NCI-H1417 (cell line): ENCODE measurements at regions not wholly inside any gene's neighbourhood (a gene's known extent, or its start where the extent isn't known, plus 50 kb on each side); places are given as distances from the start of the nearest gene placed in this dataset.
"Not testable (repeated sequence)": the region's sequence is repeated elsewhere in the genome, so short reads cannot be mapped to it uniquely, and the experiment has no call there.

Experiments used
- DNase-seq, 3 experiments: peaks; one replicate each; lab custom pipeline; 2025; lab: John Stamatoyannopoulos, UW

DNA sequence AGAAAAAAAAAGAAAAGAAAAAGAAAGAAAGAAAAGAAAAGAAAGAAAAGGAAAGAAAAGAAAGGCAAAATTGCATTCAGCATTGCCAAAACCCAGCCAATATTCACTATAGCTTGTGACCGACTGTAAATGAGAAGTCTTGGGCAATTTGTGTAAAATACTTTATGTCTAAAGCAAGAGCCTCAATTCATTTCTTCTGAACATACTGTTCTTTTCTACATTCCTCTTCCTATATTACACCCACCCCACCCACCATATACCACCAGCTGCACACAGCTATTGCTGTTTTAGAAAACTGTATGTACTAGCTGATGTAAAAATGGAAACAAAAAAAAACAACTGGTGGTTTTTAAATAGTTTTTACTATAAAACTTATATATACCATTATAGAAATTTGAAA, 156.9 kb upstream of the TTC29 start:
- DNase-seq: no peak

DNA sequence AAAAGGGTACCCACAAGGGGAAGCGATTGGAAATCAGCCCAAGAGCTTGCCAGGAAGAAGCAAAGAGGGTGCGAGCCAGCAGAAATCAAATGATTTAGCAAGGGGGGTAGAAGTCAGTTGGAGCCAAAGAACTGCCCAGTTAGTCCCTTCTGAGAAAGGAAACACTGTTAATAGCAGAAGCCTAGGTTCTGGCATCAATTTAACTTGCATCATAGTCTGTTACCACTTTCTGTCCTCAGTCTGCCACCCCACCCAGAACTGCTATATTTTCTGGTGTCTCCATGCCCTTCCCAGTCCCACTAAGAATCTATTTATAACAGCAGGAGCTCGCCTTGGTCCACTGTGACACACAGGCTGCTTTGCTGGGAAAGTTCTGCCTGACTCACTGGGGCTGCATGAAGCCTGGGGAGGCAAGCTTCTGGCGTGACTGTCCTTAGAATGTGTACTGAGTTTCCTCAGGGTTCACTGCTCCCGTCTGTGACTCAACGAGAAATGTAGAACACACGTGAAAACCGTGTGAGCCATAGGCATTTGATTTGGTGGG, 157.8 kb upstream of the TTC29 start:
- no peak for DNase-seq

DNA sequence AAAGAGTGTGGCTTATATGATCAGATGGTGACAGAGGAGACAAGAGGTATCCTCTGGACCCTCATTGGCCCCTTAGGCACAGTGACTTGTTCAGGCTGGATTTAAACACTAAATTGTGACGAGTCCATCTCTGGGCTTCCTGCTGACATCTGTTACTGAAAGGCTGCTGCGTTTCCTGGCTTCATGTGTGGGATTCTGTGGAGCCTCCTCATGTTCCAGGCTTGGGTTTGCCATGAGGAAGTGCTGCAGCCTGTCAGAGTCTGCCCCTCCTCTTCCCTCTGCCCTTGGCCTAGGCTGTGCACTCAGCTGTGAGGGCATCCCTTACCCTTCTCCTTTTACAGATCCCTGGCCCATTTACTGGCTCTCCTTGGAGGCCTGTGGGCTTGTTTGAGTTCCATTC, 159.1 kb upstream of the TTC29 start:
- DNase-seq: no peak

DNA sequence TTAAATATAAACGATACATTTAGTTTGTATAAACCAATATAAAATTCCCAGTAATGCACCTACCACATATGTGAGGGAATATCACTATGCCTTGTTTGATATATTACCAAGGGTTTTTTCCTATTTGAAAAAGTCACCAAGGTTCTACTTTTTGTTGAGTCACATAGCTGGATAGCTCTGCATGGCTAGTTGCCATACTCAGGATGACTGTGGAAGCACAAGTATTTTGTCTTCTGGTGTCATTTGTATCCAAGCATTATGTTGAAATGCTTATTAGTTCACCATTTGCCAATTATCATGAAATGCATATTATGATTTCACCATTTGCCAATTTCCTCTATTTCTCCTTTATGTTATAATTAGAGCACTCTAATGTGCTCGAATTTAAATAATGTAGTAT, 162.7 kb upstream of the TTC29 start:
- no peak for DNase-seq

DNA sequence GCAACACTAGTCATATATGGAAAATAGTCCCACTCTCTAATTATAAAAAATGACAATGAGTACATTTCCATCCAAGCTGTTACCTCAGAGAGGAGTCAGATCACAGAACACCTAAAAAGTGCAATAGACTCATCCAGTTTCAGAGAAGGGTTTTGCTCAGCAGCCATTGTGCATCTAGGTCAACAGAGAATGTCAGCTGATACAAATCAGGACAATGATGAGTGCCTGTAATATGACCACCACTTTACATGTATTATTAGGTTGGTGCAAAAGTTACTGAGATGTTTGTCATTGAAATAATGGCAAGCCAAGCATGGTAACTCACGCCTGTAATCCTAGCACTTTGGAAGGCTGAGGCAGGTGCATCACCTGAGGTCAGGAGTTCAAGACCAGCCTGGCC, 164.1 kb upstream of the TTC29 start:
- peak in 1 of 3 experiments; percentile 28 for DNase-seq

DNA sequence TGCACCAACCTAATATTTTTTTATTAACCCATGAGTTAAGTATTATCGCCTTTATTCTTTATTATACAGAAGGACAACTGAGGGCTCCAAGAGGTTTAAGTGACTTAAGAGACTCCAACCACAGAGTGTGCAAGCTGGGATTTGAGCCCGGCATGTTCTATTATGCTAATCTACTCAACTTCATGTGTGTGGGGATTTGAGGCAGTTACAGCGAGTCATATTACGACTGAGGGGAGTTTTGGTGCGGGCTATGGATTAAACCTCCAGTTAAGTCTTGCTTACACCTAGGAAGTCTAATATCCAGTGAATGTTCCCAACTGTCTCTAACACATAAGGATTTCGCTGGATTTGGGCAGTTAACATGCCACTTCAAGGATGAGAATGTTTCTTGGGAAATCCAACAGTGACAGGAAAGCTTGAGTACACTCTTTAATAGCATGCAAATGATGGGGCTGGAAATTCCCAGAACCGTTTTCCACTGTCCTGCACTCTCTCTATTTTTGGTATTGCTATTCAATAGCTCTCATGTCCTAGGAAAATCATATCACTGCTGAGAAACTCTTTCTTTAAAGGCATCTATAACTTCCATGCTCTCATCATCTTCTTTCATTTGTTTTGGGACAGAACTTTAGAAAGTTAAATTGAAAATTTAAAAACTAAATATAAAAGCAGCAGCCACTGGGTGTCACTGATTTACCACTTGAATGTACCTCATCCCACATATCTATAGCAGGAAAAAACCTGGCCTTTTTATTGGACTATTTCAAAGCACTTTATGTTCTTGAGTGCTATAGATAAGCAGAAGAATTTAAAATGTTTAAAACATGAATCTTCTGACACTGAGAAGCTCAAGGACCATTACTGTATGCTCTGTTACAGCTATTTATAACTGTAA, 165.1 kb upstream of the TTC29 start:
- no peak for DNase-seq

DNA sequence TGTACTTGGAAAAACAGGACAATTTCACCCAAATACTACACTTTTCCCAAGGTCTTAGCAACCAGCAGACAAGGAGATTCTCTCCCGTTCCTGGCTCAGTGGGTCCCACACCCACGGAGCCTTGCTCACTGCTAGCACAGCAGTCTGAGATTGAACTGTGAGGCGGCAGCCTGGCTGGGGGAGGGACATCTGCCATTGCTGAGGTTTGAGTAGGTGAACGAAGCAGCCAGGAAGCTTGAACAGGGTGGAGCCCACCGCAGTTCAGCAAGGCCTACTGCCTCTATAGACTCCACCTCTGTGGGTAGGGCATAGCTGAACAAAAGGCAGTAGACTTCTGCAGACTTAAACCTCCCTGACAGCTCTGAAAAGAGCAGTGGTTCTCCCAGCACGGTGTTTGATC, 166.5 kb upstream of the TTC29 start:
- not testable (repeated sequence) for DNase-seq

DNA sequence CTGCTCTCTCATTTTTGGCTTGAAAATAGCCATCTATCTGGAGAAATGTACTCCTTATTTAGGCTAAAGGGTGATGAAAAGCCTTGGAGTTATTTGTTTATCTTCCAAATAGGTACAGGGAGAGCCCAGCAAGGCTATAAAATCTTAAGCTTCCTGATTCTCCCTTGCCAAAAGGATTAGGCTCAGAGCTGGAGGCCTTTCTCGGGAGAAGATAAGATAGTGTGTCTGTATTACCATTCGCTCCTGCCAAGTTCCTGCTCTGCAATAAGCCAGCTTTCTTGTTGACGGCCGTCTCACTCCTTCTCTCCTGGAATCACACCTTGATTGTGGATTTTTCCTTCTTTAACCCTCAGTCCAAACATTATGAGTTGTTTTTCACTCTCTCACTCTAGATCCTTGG, 171.8 kb upstream of the TTC29 start:
- no peak for DNase-seq

DNA sequence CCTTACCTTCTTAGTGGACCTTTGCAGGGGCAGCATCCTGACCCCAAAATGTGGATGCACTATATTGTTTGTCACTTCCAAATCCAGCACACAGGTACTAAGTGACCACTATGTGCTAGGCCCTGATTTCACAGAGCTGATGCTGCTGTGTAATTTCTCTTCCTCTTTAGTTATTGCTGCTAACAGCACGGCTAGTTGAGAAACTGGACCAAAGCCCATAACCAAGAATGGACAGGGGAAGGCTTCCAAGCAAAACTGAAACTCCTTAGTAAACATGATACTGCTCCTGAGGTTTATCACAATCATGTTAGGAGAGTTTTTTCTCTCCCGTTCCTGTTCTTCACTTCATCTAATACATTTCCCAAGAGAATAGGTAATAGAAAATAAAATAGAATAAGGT, 172.9 kb upstream of the TTC29 start:
- no peak for DNase-seq

DNA sequence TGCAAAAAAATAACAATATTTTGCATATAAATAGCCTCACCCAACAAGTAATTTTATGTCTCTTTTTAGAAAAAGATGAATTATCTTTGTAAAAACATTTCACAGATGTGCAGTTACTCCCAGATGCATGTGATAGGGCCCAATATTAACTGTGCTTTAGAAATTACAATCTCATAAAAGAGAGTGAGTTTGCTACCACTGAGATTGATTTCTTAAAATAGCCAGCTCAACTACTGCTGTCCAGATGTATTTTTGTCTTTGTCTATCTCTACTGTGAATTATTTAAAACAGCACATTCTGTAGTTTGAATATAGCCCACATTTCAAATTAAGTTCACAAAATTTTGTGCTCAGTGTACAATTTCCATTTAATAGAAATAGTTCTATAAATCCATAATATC, 177.0 kb upstream of the TTC29 start:
- DNase-seq: no peak

DNA sequence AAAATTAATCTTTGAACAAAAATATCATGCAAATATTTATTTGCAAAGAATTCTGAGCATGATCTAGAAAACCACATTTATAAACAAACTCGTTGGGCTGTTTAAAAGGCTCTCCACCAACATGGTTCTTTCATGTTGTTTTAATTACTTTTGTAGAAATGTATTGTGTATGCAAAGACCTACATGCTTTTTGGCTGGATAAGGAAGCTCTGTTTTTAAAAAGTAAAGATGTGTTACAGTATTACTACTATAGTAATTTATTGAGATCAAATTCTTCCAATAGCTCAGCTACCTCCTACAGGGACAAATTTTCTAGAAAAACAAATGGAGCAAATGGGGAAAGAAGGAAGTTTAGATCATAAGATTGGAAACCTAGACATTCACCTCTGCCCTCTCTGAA, 177.5 kb upstream of the TTC29 start:
- DNase-seq: no peak

DNA sequence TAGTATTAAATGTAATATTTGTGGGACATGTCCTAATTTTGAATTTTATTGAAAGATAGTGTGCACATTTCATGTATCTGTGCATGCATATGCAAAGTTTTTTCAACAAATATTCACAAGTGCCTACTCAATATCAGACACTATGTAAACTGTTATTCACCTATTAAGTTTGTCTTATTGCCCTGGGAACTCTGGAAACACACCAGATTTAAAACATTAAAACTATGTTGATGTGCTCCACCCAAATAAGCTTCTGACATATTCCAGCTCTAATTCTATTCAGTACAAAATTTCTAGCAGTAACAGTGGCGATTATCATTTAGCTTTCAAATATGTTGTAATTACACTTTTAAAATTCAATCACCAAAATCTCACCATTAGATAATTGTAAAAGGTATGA, 183.1 kb upstream of the TTC29 start:
- no peak for DNase-seq

DNA sequence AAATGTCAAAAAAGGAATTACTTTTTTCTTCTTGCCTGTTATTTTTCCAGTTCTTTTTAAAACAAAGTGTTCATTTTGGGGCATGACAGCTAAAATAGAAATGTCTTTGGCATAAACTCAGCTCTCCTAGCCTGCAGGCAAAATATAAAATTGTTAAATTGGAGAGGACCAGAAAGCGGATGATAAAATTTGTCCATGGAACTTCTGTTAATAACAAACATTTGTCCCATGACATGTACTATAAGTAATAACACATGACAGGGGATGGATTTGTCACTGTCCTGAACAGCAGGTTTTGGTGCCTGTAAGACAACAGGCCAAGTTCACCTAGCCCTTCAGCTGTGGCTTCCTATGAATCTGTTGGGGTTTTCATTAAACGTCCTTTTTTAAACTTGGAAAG, 184.0 kb upstream of the TTC29 start:
- DNase-seq: no peak

DNA sequence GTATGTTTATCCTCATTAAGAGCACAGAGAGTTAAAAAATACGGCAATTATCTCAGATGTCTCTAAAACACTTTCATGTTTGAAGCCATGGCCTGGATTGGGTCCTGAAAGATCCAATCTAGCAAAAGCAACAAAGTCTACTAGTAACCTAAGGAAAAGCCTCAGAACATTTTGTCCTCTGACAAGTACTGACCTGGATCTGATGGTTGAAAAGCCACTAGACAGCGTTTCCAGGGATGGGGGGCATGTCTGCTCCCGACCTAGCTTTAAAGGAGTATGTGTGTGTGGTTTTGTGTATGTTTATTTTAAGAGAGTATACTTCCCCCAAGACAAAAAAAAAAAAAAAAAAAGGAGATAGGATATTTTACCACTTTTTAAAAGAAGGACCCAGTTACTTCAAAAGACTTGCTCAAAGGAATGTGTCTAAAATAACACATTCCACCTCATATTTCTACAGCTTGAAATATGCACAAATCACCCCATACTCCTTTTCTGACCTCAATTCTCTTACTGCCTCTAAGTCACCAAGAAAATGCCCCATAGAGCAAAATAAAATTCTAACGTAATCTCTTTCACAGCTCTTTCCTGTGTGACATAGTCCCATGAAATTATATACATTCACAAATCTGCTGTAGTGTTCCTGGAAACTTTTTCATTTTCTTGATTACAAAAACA, 189.0 kb upstream of the TTC29 start:
- no peak for DNase-seq

DNA sequence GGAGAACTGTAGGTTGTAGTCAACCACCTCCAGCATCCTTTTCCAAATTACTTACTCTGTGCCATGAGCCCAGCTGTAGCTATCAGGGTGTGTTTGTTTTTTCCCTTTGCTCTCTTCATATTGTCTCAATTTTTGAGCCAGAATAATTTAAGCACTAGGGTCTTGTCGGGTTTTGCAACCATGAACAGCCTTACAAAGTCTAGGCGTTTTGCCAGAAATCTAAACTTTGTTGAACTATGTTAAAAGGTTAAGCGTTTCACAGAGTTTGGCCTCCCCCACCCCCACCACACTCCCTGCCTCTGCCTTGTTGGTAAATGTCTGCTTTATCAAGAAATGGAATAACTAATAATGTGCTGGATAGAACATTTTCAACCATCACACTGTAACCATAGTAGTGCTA, 190.6 kb upstream of the TTC29 start:
- DNase-seq: no peak

DNA sequence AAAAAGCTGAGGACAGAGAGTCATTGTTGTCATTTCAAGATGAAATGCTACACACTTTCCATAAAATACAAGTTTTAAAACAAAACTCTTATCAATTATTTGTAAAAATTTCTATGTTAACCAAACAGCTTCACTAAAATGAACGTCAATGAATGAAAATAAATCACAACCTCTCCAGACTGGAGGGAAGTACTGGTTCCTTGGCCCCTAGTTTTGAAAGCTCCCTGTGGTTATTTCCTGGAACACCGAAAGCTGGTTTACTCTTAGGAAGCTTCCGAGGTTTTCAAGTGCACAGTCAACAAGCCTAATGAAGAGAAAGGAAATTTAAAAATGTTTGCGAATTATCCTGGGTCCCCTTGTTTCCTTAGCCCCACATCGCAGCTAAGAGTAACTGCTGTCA, 191.1 kb upstream of the TTC29 start:
- DNase-seq: no peak

DNA sequence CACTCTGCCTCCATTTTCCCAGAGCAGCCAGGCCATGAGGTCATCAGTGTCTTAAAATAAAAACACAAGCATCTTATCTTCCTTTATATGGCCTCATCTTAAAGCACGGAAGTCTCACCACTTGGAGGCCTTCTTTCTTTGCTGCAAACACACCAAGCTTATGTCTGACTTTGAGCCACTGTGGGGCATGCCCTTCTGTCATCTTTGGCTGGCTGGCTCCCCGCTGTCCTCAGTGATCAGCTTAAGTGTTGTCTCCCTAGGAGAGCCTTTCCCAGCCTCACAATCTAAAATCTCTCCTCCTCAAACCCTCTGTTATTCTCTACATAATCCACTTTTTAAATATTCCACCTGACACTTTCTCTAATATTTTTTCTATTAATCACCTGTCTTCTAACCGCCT, 191.6 kb upstream of the TTC29 start:
- no peak for DNase-seq

DNA sequence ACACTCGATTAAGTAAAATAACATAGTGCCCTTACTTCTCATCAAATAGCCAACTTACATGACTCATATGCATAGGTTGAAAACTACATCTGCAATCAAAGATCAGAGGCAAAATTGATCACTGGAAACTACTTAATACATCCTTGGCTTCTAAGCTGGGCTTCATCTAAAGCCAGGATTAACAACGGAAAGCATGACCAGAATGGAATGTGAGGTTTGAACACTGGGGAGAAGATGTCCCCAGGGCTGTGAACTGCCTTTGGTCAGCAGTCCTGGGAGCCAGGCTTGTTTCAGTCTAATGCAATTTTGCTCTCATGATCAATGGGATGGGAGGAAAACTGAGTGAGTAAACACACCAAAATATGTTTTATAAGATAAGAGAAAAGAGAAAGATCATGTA, 192.5 kb upstream of the TTC29 start:
- DNase-seq: no peak

DNA sequence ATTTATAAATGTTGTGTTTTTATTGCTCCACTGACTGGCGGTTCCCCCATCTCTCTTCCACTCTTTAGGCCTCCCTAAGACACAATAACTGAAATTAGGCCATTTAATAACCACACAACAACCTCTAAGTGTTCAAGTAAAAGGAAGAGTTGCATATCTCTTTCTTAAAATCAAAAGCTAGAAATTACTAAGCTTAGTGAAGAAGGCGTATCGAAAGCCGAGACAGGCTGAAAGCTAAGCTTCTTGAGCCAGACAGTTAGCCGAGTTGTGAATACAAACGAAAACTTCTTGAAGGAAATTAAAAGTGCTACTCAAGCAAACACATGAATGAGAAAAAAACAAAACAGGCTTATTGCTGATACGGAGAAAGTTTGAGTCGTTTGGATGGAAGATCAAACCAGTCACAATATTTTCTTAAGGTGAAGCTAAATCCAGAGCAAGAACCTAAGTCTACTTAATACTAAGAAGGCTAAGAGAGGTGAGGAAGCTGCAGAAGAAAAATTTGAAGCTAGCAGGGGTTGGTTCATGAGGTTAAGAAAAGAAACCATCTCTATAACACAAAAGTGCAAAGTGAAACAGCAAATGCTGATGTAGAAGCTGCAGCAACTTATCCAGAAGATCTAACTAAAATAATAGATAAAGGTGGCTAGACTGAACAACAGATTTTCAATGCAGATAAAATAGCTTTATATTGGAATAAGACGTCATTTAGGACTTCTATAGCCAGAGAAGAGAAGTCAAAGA, 194.0 kb upstream of the TTC29 start:
- DNase-seq: no peak

DNA sequence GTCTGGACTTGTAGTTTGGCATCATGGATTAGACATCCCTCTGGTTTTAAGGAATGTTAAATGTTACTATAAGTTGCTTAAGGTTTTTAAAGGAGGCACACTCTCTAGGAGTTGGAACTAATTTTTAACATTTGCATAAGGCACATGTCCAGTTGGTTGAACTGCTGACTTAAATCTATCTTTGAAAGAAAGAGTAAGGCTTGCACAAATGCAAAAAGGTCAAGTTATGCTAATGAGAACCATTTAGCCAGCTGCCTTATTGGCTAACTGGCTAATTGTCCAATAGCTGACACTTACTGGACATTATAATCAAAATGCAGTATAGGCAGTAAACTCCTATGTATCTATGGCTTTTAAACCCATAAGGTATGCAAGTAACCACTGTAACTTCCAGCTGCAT, 206.1 kb upstream of the TTC29 start:
- no peak for DNase-seq

DNA sequence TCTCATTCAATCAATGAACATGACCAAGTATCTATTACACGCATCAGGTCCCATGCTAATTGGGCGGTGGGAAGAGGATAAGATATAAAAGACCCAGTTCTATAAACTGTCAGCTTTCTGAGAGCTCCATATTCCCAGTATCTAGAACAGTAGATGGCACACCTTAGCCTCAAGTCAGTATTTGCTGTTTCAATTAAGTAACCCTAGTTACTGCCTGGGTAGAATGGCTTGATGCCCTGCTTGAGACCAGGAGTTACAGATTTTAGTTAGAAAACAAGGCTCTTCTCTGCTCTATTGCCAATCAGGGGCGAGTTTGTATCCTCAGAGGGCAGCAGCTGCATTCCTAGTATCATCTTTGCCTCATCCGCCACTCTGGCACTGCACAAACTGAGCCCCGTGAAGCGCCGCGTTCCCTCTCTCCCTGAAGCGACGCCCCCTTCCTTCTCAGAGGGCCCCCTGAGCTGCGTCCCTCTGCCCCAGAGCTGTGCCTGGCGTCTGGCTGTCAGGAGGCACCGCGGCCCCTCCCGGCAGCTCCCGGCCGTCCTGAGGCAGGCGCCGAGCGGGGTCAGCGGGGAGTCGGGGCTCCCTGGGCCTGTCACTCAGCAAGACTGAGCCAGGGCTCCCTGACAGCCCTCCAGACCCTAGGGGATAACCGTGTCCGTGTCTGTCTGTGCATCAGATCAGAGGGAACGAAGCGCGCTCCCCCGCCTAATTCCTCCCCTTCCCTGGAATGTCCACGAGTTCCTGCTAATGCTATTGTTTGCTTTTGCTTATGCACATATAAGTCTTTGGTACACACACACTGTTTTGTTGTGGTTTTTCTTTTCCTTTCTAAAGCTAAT, 212.4 kb upstream of the TTC29 start:
- DNase-seq: peak in 2 of 3 experiments; percentile 28 to 63
